Endothelial cell of umbilical vein (primary cell): ENCODE measurements at regions not wholly inside any gene's neighbourhood (a gene's known extent, or its start where the extent isn't known, plus 50 kb on each side); places are given as distances from the start of the nearest gene placed in this dataset.

Source experiments
- BruUV-seq: library from RNA; stranded (reverse); fragments of 400-500 nt; replicated peaks from 2 replicates; lab custom pipeline; 2021; lab: Mats Ljungman, UMichigan
- CTCF ChIA-PET: fragments of 300-600, 350-600 bp; sonication (Branson Sonifier 250); formaldehyde crosslinking; loops from one replicate; lab custom pipeline; 2021; ENCODE audit warnings: antibody characterized with exemption, inconsistent platforms; lab: Charles Lee
- POLR2A ChIA-PET: fragments of 300-600, 350-600 bp; sonication (Branson Sonifier 250); formaldehyde crosslinking; loops from one replicate; lab custom pipeline; 2021; ENCODE audit warnings: antibody characterized with exemption, inconsistent platforms; lab: Charles Lee
- DNase-seq: peaks from one replicate; pipeline ENCODE4 v3.0.0-alpha.2; 2011; ENCODE audit warnings: low read depth, low spot score
- FAIRE-seq: peaks from 2 replicates; lab custom pipeline; 2011; peaks lifted over from hg19 to GRCh38; lab: Jason Lieb, UNC
- H2AFZ ChIP-seq: 2 replicates; pipeline ENCODE4 v1.6.0; 2012; ENCODE audit warnings: low read depth, low read length, control low read depth, inconsistent platforms
- H3K27ac ChIP-seq: 2 replicates; pipeline ENCODE4 v1.5.1; 2011; ENCODE audit warnings: low read depth, mild to moderate bottlenecking, control low read depth, low read length, moderate library complexity; ENCODE audit not compliant: insufficient read depth
- H3K27me3 ChIP-seq, 2 experiments: 2 replicates each; pipeline versions ENCODE4 v1.6.0 to v1.6.1; 2011; ENCODE audit warnings: low read length in 2 of 2, mixed read lengths in 1 of 2; ENCODE audit not compliant: control insufficient read depth in 2 of 2, insufficient read depth in 2 of 2
- H3K36me3 ChIP-seq, 2 experiments: 2 replicates in 1 of 2; 3 replicates in 1 of 2; pipeline ENCODE4 v1.5.1; 2011; ENCODE audit warnings: low read length in 2 of 2, mild to moderate bottlenecking in 1 of 2, moderate library complexity in 1 of 2; ENCODE audit not compliant: control insufficient read depth in 2 of 2, insufficient read depth in 2 of 2; ENCODE audit errors: extremely low read depth in 1 of 2
- H3K4me1 ChIP-seq: 3 replicates; pipeline ENCODE4 v1.5.1; 2011; ENCODE audit warnings: mild to moderate bottlenecking, low read length; ENCODE audit not compliant: control insufficient read depth, insufficient read depth; ENCODE audit errors: extremely low read depth
- H3K4me2 ChIP-seq: 2 replicates; pipeline ENCODE4 v1.6.1; 2011; ENCODE audit warnings: low read length, control low read depth, mixed read lengths; ENCODE audit not compliant: insufficient read depth
- H3K4me3 ChIP-seq, 3 experiments: fragments of 200-600 bp in 1 of 3; sonication (generic), shearing (Covaris generic) in 1 of 3; replicated peaks in 1 of 3; 2 replicates each; pipeline ENCODE4 v1.5.1; 2011 to 2016; ENCODE audit warnings: control low read depth in 3 of 3, low read length in 3 of 3, mild to moderate bottlenecking in 2 of 3, inconsistent platforms in 1 of 3, low read depth in 1 of 3, moderate library complexity in 1 of 3; ENCODE audit not compliant: insufficient read depth in 1 of 3
- H3K79me2 ChIP-seq: 2 replicates; pipeline ENCODE4 v1.6.0; 2012; ENCODE audit warnings: low read length, inconsistent platforms; ENCODE audit not compliant: control insufficient read depth, insufficient read depth
- H3K9ac ChIP-seq: replicated peaks from 2 replicates; pipeline ENCODE3; 2011; ENCODE audit warnings: low read length, control low read depth; ENCODE audit not compliant: insufficient read depth; ENCODE audit errors: extremely low read depth
- H3K9me1 ChIP-seq: replicated peaks from 3 replicates; pipeline ENCODE4 v1.6.0; 2011; ENCODE audit warnings: mild to moderate bottlenecking, low read length; ENCODE audit not compliant: control insufficient read depth, insufficient read depth; ENCODE audit errors: extremely low read depth
- H3K9me3 ChIP-seq: replicated peaks from 2 replicates; pipeline ENCODE4 v1.5.1; 2012; ENCODE audit warnings: low read length, inconsistent platforms; ENCODE audit not compliant: control insufficient read depth, insufficient read depth
- H4K20me1 ChIP-seq: replicated peaks from 2 replicates; pipeline ENCODE3; 2011; ENCODE audit warnings: mild to moderate bottlenecking, low read length; ENCODE audit not compliant: control insufficient read depth, insufficient read depth; ENCODE audit errors: extremely low read depth
- FOS ChIP-seq: IDR thresholded peaks from 2 replicates; pipeline ENCODE4 v1.6.1; 2011; ENCODE audit warnings: mild to moderate bottlenecking, low read length, moderate library complexity, borderline replicate concordance; ENCODE audit not compliant: insufficient read depth
- GATA2 ChIP-seq: IDR thresholded peaks from 2 replicates; pipeline ENCODE4 v1.7.0; 2011; ENCODE audit warnings: low read depth, mild to moderate bottlenecking, moderate library complexity, mixed read lengths, low read length; ENCODE audit not compliant: insufficient read length, insufficient read depth
- JUN ChIP-seq: IDR thresholded peaks from 2 replicates; pipeline ENCODE4 v1.6.1; 2011; ENCODE audit warnings: borderline replicate concordance, low read depth; ENCODE audit not compliant: insufficient read length, insufficient read depth
- MYC ChIP-seq: IDR thresholded peaks from one replicate; pipeline ENCODE4 v1.6.1; 2011; ENCODE audit warnings: mild to moderate bottlenecking, low read depth, low read length
- POLR2A ChIP-seq: IDR thresholded peaks from 2 replicates; pipeline ENCODE4 v1.6.1; 2012; ENCODE audit warnings: low read depth, mild to moderate bottlenecking, control low read depth, low read length
- POLR2AphosphoS5 ChIP-seq: IDR thresholded peaks from 2 replicates; pipeline ENCODE4 v1.6.1; 2012; ENCODE audit warnings: low read depth, mild to moderate bottlenecking, control low read depth, low read length, moderate library complexity; ENCODE audit not compliant: insufficient read depth
- dilution Hi-C: fragments of 300-500 bp; cut with MboI; formaldehyde crosslinking; loops from one replicate; pipeline ENCODE4 v1.15.0; 2019; ENCODE audit warnings: low sequenced_read_pairs; ENCODE audit not compliant: extremely low pct_ligation_motif_present
- intact Hi-C: fragments of 100-400 bp; cut with micrococcal nuclease; formaldehyde crosslinking; loops from one replicate; pipeline ENCODE4 v1.10.0; 2022
- TF ChIP-seq, protein P1 (sequence below), 2 donors: IDR thresholded peaks; 1 replicate in 1 of 2; 2 replicates in 1 of 2; pipeline ENCODE4 v1.5.1; 2011; ENCODE audit warnings: low read length in 2 of 2, mild to moderate bottlenecking in 2 of 2, moderate library complexity in 2 of 2, control low read depth in 1 of 2, inconsistent platforms in 1 of 2, low read depth in 1 of 2; ENCODE audit not compliant: insufficient read depth in 1 of 2; ENCODE audit errors: extremely low read depth in 1 of 2
- TF ChIP-seq, protein P2 (sequence below): IDR thresholded peaks from 2 replicates; pipeline ENCODE4 v1.6.1; 2011; ENCODE audit not compliant: insufficient read depth, insufficient read length

DNA sequence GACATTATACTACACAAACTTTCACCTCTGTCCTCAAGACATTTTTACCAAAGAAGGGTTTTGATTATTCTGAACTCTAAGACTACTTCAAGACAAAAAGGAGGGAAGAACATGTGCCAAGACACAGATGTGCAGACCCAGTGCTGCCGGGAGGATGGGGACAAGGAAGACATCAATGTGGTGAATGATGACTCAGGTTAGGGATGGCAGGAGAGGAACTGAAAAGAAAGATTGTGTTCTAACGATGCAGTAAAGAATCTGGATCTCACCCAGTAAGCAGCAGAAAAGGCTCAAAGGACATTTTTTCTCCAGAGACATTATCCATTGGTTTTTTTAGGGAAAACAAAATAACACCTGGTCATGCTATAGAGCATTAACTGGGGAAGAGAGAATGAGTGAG, 449.9 kb upstream of the NR2F2 start:
- no TSS peak for BruUV-seq
- no peak for TF ChIP-seq POLR2A
- no peak for TF ChIP-seq FOS
- TF ChIP-seq, protein P1, sequence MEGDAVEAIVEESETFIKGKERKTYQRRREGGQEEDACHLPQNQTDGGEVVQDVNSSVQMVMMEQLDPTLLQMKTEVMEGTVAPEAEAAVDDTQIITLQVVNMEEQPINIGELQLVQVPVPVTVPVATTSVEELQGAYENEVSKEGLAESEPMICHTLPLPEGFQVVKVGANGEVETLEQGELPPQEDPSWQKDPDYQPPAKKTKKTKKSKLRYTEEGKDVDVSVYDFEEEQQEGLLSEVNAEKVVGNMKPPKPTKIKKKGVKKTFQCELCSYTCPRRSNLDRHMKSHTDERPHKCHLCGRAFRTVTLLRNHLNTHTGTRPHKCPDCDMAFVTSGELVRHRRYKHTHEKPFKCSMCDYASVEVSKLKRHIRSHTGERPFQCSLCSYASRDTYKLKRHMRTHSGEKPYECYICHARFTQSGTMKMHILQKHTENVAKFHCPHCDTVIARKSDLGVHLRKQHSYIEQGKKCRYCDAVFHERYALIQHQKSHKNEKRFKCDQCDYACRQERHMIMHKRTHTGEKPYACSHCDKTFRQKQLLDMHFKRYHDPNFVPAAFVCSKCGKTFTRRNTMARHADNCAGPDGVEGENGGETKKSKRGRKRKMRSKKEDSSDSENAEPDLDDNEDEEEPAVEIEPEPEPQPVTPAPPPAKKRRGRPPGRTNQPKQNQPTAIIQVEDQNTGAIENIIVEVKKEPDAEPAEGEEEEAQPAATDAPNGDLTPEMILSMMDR (IDR thresholded peaks at IDR 0.05; ENCODE audit: extremely low read depth in 1 of 2, insufficient read depth in 1 of 2, low read depth in 1 of 2, low read length in 2 of 2), result no peak
- no peak for TF ChIP-seq GATA2
- TF ChIP-seq POLR2AphosphoS5, result no peak
- TF ChIP-seq, protein P2, sequence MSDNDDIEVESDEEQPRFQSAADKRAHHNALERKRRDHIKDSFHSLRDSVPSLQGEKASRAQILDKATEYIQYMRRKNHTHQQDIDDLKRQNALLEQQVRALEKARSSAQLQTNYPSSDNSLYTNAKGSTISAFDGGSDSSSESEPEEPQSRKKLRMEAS, result no peak
- TF ChIP-seq JUN, result no peak
- TF ChIP-seq MYC, result no peak
- DNase-seq (no peak), FAIRE-seq (no peak)
- H4K20me1 ChIP-seq, result no peaks in the 10 kb centered on the region
- H3K9me1 ChIP-seq, result no peaks in the 10 kb centered on the region
- intact Hi-C loops, result loop anchor here (1.0 to 10.0 kb wide), 2 partner anchors 46 to 626 kb away; no protein-coding TSS in a partner anchor
- dilution Hi-C loops, result no loop called here
- H3K36me3 ChIP-seq, result no peaks in the 10 kb centered on the region
- H3K79me2 ChIP-seq, result no peaks in the 10 kb centered on the region
- H3K27ac ChIP-seq, result no peak overlapping the region
- no peak overlapping the region for H3K4me2 ChIP-seq
- no peaks in the 10 kb centered on the region for H3K9me3 ChIP-seq
- H3K9ac ChIP-seq, result no peak overlapping the region
- POLR2A ChIA-PET, result no interaction called here
- CTCF ChIA-PET, result interaction anchor here (0.7 kb wide), 1 partner anchor 13 kb away, joined by 3 read pairs; no protein-coding TSS in a partner anchor
- H3K4me3 ChIP-seq, result no peak overlapping the region
- no peaks in the 10 kb centered on the region for H3K27me3 ChIP-seq
- peaks cover 14% of the 10 kb centered on the region for H3K4me1 ChIP-seq
- H2AFZ ChIP-seq, result no peak overlapping the region
